Nucleus accumbens (tissue), 56 donors: ENCODE measurements at regions not wholly inside any gene's neighbourhood (a gene's known extent, or its start where the extent isn't known, plus 50 kb on each side); places are given as distances from the start of the nearest gene placed in this dataset.
"Not testable (repeated sequence)": the region's sequence is repeated elsewhere in the genome, so short reads cannot be mapped to it uniquely, and the experiment has no call there.

Experiments
- DNase-seq, 56 donors: peaks; one replicate each; lab custom pipeline; 2025; lab: John Stamatoyannopoulos, UW

DNA sequence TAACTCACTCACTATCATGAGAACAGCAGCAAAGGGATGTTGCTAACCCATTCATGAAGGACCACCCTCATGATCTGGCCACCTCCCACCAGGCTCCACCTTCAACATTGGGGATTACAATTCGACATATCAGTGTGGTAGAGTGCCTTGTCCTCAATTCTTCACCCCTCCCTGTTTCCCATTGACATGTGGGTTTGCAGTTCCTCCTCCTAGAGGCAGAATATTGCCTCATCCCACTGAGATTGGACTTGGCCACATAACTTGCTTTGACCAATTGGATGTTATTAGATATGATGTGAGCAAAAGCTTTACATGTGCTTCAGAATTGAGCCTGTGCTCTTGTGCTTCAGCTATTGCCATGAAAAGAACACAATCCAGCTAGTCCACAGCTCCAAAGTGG, 217.0 kb upstream of the CXCR4 start:
- no peak for DNase-seq

GRCh38 chr2:136332436-136333095, 214.6 kb upstream of the CXCR4 start:
- DNase-seq = no peak

GRCh38 chr2:136331226-136331625, 213.3 kb upstream of the CXCR4 start:
- no peak for DNase-seq

DNA sequence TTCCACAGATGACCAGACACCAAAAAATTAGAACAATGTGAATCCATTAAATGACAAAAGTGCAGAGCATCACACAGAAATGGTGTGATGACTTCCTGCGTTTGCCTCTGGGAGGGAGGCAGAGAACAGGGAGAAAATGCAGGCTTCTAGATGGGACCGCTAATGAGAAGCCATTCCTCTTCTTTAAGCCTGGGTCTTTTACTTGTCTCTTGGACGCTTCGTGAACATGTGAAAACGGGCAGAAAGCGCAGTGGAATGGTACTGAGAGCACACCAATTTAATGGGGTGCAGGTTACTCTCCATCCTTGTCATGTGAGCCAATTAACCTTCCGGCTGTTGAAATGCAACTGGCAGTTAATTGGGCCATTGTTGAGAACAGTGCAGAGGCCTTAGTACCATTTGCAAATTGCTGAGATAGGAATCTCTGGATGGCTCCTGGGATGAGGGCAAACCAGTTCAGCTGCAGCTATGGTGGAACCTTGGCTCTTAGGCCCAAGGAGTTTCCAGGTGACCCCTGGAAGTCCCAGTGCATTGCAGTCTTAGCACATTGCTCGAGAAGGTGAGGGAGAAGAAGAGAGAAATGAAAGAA, 210.4 kb upstream of the CXCR4 start:
- no peak for DNase-seq

DNA sequence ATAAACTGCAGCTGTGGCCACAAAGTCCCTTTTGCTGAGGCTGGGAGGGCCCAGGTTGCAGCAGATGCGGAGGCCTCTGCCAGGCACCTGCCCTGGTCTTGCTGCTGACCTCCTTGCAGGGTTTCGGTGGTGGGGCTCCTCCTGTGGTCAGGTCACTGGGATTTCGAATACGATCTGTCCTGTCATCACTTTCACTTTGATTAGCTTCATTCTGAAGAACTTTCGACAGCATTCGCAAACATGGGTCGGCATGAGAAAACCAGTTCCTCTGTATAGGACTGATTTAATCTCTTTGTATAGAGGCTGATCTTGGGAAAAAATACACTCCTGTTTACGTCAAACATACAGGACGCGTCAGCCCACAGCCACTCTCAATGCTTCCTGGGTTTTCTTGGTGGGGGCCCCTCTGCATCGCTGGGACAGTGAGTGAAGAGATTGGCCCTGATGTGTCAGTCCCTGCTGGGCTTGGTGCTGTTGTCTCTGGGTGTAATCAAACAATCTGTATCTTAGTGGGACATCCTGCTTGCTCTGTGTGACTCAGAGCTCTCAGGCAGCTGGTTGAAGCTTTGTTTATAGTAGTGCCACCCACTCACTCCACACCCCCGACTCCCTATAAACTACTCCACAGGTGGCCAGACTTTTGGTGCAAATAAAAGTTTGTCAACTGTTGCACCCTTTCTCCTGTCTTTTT, 209.4 kb upstream of the CXCR4 start:
- peak in 4 of 56 donors; percentile 1 to 29 (median 4) for DNase-seq

GRCh38 chr2:136325844-136326331, 207.9 kb upstream of the CXCR4 start:
- no peak for DNase-seq

DNA sequence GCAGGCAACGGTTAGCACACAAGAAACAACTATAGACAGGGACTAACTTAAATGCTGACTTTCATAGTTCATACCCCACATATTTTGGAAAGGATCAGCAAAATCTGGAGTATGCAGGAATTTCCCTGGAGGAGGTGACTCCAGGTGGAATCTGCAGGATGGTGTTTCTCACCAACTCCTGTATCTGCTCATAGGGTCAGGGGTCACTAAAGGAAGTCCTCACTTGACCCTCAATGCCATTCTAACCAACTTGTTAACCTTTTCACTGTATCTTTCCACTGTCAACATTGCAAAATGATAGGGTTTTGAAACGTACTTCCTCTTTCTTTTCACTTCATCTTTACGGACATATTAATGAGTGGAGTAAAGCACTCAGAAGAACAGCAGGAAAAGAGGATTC, 207.0 kb upstream of the CXCR4 start:
- no peak for DNase-seq

DNA sequence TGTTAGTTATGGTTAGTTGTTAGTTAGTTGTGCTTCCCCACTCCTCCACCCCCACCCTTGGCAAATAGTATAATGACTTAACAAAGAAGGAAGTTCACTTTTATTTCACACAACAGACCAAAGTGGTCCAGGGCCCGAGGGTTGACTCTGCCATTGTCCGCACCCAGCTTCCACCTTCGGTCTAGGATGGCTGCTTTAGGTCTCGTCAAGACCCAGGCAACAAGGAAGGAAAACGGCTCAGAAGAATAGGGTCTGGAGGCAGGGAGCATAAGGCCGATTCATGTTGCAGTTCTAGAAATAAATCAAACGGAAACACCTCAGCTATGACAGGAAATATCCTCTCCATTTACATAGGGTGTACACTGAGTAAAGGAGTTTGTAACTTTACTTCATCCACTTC, 206.0 kb upstream of the CXCR4 start:
- DNase-seq = no peak

DNA sequence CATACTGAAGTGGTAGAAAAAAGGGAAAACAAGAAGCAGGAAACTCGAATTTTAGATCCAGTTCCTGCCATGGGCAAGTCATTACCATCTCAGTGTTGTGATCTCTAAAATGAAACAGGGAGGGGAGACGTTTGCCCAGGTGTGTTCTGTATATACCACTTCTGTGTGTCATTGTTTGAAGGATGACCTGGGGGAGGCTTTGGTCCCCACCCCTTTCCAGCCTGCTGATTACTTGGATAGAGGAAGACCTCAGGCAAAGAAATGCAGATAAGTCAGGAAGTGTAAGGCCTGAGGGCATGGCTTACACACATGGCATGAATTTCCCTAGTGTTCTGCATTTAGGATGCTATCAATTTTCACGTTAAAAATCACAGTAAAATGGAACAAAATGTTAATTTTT, 205.2 kb upstream of the CXCR4 start:
- DNase-seq = no peak

GRCh38 chr2:136322428-136322827, 204.5 kb upstream of the CXCR4 start:
- no peak for DNase-seq

- DNase-seq = no peak
These were observed 201.7 kb upstream of the CXCR4 start for GRCh38 chr2:136319651-136320050.

GRCh38 chr2:136319237-136319636, 201.3 kb upstream of the CXCR4 start:
- no peak for DNase-seq

- no peak for DNase-seq
These were observed 196.3 kb upstream of the CXCR4 start for GRCh38 chr2:136314240-136314639.

- DNase-seq = not testable (repeated sequence)
These were observed 194.6 kb upstream of the CXCR4 start for GRCh38 chr2:136312568-136312967.

GRCh38 chr2:136310797-136311603, 193.1 kb upstream of the CXCR4 start:
- DNase-seq = no peak

GRCh38 chr2:136310005-136310495, 192.1 kb upstream of the CXCR4 start:
- DNase-seq = no peak

- no peak for DNase-seq
These were observed 190.7 kb upstream of the CXCR4 start for GRCh38 chr2:136308611-136309010.

DNA sequence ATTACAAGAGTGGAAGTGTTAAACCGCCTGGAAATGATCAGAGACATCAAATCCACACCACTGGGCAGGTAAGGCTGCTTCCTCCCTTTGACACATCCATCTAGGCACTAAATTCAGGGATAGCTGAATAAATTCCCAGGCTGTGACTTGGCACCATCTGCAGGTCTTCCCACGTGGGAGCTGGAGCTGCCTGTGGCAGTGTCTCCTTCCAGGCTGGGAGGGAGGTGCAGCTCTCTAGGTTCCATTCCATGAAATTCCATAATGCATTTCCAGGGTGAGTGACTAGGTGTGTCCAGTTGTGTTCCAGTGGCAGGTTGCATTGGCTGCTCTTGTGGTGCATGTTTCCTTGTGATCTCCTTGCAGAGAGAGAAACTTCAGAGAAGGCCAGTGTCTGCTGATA, 188.9 kb upstream of the CXCR4 start:
- DNase-seq = peak in 1 of 56 donors; percentile 2

DNA sequence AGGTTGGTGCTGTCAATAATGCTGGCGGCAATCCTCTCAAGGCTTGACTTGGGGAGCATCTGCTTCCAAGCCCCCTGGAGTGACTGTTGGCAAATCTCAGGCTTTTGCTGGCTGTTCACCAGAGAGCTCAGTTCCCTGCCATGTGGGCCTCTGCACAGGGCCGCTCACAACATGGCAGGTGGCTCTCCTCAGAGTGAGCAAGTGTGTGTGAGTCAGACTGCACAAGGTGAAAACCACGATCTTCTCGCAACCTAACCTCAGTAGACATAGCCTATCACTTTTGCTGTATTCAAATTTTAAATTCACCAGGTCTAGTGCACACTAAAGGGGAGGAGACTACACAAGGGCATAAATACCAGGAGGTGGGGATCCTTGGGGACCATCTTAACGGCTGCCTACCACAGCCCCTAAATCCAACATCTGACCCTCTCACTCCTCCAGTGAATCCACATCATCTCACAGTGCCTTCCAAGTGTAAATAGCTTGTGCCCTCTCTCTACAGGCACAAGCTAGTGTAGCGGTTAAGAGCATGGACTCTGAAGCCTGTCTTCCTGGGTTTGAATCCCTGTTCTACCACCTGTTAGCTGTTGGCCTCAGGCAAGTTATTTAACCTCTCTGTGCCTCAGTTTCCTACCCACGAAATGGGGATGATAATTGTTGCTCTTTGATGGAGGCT, 187.7 kb upstream of the CXCR4 start:
- no peak for DNase-seq

DNA sequence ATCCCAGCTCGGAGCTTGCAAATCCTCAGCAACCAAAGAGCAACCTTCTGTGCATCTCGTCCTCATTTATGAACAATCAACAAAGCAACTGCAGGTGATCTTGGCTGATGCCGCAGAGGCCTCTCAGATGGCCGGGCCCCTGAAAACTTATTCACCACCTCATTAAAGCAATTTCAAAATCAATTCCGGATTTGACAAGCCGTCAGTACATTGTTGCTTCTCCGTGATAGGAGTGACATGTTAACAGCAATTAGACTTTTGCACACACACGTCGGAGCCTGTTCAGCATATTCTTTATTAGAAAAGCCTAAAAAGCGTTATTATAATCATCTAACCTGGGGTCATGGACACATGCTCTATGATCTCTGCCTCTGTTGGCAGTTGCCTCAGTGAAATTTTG, 183.1 kb upstream of the CXCR4 start:
- DNase-seq = no peak
